GM19238 (cell line): ENCODE measurements at regions not wholly inside any gene's neighbourhood (a gene's known extent, or its start where the extent isn't known, plus 50 kb on each side); places are given as distances from the start of the nearest gene placed in this dataset.

ENCODE experiments used
- DNase-seq: peaks from one replicate; pipeline ENCODE4 v3.0.0; 2011; ENCODE audit warnings: low spot score; ENCODE audit not compliant: insufficient read length

DNA sequence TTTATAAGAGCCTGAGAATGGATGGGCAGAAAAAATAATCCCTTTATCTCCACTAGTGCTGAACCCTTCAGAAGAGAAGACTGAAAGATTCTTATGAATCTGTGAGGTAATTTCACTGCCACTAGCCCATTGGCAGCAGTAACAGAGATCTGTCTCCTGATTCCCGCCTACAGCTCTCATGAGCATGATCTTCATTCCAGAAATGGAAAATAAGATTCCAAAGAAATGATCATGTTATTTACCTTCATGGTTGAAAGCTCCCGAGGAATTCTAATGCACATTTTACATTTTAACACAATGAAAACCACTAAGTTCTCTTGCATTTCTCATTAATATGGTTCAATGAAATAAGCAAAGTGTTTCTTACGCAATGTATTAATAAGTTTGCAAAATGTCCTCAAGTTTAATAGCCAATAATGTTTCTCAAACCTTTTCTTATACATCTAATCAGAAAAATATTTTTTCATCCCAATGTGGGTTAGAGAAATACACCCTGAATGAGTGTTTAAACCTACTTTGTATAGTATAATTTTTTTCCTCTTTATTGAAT lies 905.6 kb downstream of the TMEM182 start:
- DNase-seq: no peak

DNA sequence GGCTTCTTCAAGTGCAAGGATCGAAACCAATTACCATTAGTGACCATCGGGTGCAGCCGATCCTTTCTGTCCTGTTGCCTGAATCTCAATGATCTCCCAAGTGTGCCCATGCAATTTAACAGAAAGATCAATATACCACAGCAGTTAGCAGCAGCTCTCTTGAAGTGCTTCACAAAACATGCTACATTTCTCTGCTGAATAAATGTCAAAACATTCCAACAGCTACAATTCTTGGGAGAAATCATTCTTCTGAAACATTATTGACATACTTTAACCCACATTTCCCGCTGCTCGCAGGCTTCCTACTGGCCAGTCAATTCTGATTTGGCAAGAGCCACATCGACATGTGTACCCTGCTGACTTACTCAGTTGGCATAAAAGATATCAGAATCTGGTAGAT lies 907.7 kb downstream of the TMEM182 start:
- DNase-seq: no peak
